Kidney (tissue), 13 donors: ENCODE measurements at regions not wholly inside any gene's neighbourhood (a gene's known extent, or its start where the extent isn't known, plus 50 kb on each side); places are given as distances from the start of the nearest gene placed in this dataset.

Source experiments
- DNase-seq, 5 donors: peaks; one replicate each; pipeline ENCODE4 v3.0.0-alpha.2; 2013 to 2020
- FAIRE-seq: peaks from 2 replicates; lab custom pipeline; 2012; peaks lifted over from hg19 to GRCh38; lab: Jason Lieb, UNC
- H3K27ac ChIP-seq, 2 donors: one replicate each; pipeline ENCODE4 v1.7.0; 2013; ENCODE audit warnings: low read depth in 2 of 2, low read length in 2 of 2, inconsistent platforms in 1 of 2
- H3K27me3 ChIP-seq: one replicate; pipeline ENCODE4 v1.7.1; 2013; ENCODE audit warnings: low read length, inconsistent platforms; ENCODE audit not compliant: control insufficient read depth, insufficient read depth
- H3K36me3 ChIP-seq, 3 donors: one replicate each; pipeline versions ENCODE4 v1.7.0 to v1.7.1; 2013; ENCODE audit warnings: low read length in 3 of 3, control low read depth in 1 of 3, inconsistent platforms in 1 of 3; ENCODE audit not compliant: insufficient read depth in 3 of 3, control insufficient read depth in 2 of 3
- H3K4me1 ChIP-seq, 3 donors: one replicate each; pipeline versions ENCODE4 v1.7.0 to v1.7.1; 2013; ENCODE audit warnings: low read length in 3 of 3, inconsistent platforms in 1 of 3, low read depth in 1 of 3; ENCODE audit not compliant: control insufficient read depth in 2 of 3, insufficient read depth in 2 of 3
- H3K4me3 ChIP-seq, 3 donors: one replicate each; pipeline versions ENCODE4 v1.7.0 to v1.8.1; 2013; ENCODE audit warnings: low read length in 3 of 3, control low read depth in 1 of 3, inconsistent platforms in 1 of 3
- H3K9ac ChIP-seq, 3 donors: one replicate each; pipeline versions ENCODE4 v1.7.0 to v1.7.1; 2013; ENCODE audit warnings: low read length in 3 of 3, control low read depth in 1 of 3, inconsistent platforms in 1 of 3
- H3K9me3 ChIP-seq, 3 donors: one replicate each; pipeline versions ENCODE4 v1.7.0 to v1.7.1; 2013; ENCODE audit warnings: low read length in 3 of 3, control low read depth in 1 of 3, inconsistent platforms in 1 of 3; ENCODE audit not compliant: control insufficient read depth in 2 of 3, insufficient read depth in 1 of 3
- intact Hi-C: fragments of 100-400 bp; cut with DNase I; formaldehyde crosslinking; loops from one replicate; pipeline ENCODE4 v1.11.1; 2022
- TF ChIP-seq, protein P1 (sequence below): IDR thresholded peaks from 3 replicates; pipeline ENCODE4 v1.5.1; 2012; ENCODE audit warnings: mild to moderate bottlenecking, moderate library complexity, borderline replicate concordance; ENCODE audit not compliant: insufficient read depth; ENCODE audit errors: extremely low read depth
- donor health status: control.
- donor health status: control.
- donor health status: control.
- donor health status: control.
- donor health status: control.
- donor health status: DM: yes; HTN: yes; CAD: no.
- donor health status: Normal renal cell carcinoma (clear cell type).

DNA sequence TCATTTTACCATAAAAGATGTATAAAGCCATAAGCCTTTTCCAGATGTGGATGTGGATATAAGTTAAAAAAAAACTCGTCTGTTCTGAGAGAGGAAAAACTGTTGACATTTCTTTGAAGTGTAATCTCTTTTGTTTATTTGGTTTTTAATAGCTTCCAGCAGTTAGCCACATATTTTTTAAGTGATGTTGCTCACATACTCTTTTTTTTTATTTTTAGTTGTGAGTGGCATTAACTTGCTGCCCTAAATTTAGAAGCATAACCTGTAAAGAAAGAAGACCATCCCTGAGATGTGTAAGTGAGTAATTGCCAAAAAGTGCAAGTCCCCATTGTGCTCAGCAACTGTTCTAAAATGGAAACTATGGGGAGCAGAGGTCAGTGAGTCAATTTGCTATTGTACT, 415.9 kb upstream of the MDFIC2 start:
- Histone ChIP-seq H3K36me3 (no peaks in the 10 kb centered on the region), H3K9ac (no peak overlapping the region), H3K27ac (no peak overlapping the region), H3K4me1 (no peaks in the 10 kb centered on the region), H3K9me3 (no peaks in the 10 kb centered on the region), H3K4me3 (no peak overlapping the region), H3K27me3 (no peaks in the 10 kb centered on the region)
- TF ChIP-seq, protein P1, sequence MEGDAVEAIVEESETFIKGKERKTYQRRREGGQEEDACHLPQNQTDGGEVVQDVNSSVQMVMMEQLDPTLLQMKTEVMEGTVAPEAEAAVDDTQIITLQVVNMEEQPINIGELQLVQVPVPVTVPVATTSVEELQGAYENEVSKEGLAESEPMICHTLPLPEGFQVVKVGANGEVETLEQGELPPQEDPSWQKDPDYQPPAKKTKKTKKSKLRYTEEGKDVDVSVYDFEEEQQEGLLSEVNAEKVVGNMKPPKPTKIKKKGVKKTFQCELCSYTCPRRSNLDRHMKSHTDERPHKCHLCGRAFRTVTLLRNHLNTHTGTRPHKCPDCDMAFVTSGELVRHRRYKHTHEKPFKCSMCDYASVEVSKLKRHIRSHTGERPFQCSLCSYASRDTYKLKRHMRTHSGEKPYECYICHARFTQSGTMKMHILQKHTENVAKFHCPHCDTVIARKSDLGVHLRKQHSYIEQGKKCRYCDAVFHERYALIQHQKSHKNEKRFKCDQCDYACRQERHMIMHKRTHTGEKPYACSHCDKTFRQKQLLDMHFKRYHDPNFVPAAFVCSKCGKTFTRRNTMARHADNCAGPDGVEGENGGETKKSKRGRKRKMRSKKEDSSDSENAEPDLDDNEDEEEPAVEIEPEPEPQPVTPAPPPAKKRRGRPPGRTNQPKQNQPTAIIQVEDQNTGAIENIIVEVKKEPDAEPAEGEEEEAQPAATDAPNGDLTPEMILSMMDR, result no peak
- intact Hi-C loops, result no loop called here
- no peak for DNase-seq
- FAIRE-seq, result no peak

DNA sequence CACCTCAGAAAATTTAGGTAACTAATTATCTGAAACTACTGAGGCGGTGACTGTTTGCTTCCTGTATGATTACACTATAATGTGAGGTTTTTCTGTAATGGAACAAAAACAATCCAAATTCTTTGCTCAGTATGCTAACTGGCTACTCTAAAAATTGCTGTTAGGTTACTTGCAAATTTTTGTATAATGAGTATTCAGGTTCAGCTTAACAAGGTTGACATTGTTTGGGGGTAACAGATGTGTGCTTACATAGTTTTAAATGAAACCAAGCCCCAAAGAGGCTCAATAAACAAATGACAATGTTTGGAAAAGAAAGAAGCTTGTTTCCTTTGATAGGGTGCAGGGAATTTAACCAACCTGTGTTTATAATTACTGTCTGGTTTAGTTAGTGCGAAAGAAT, 414.5 kb upstream of the MDFIC2 start:
- Histone ChIP-seq H3K36me3 (no peaks in the 10 kb centered on the region), H3K4me1 (no peaks in the 10 kb centered on the region), H3K9ac (no peak overlapping the region), H3K9me3 (no peaks in the 10 kb centered on the region), H3K27ac (no peak overlapping the region), H3K27me3 (no peaks in the 10 kb centered on the region), H3K4me3 (no peak overlapping the region)
- intact Hi-C loops, result no loop called here
- FAIRE-seq (no peak), DNase-seq (peak in 2 of 5 donors; percentile 63 to 66)
- TF ChIP-seq, protein P1, result no peak

DNA sequence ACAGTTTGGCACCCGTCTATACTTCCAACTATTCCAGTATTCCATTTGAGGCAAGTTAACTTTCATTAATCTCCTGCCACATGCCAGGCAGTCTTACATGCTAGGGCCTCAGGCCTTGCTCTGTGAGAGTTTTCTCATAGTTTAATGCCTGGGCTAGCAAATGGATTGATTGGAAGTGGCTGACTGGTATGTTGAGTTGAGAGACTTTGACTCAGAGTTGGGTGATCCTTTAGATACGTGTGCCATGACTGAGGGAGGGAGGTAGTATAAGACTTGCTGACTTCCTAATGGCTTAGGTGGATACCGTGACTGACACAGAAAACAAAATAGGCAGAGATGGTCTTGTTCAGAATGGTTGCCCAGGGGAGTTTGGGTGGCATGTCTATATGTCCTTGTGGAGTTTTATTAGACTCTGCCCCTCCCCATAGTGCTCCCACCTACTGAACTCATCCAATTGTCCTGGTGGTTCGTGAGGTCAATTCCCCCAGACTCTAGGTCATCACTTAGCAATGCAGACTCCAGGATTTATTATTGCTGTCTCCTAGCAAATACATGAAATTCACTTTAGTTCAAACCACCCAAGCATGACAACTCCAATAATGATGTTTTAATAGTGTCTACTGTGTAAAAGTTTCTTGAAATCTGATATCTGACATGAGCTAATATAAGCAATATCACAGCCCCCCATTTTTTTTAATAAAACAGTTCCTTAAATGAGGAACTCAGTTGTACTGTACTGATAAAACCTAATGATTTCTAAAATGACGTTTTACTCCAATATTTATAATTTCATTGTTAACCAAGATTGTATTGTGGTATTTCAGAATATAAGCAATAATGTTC, 413.9 kb upstream of the MDFIC2 start:
- Histone ChIP-seq H3K9me3 (no peaks in the 10 kb centered on the region), H3K27me3 (no peaks in the 10 kb centered on the region), H3K4me1 (no peaks in the 10 kb centered on the region), H3K27ac (no peak overlapping the region), H3K36me3 (no peaks in the 10 kb centered on the region), H3K9ac (no peak overlapping the region), H3K4me3 (no peak overlapping the region)
- intact Hi-C loops, result no loop called here
- peak in 4 of 5 donors; percentile 36 to 67 (median 54) for DNase-seq
- TF ChIP-seq, protein P1, result no peak
- FAIRE-seq, result no peak
